Esophagus squamous epithelium (tissue), 5 donors: ENCODE measurements at regions not wholly inside any gene's neighbourhood (a gene's known extent, or its start where the extent isn't known, plus 50 kb on each side); places are given as distances from the start of the nearest gene placed in this dataset.

Experiments used
- DNase-seq: peaks from one replicate; lab custom pipeline; 2025; lab: John Stamatoyannopoulos, UW
- H3K27ac ChIP-seq, 4 donors: fragments of 200-600 bp; sonication (generic); one replicate each; pipeline ENCODE4 v1.5.1; 2016 to 2019; ENCODE audit warnings: mild to moderate bottlenecking in 1 of 4
- H3K27me3 ChIP-seq, 4 donors: fragments of 200-600 bp; sonication (generic); 1 replicate in 3 of 4; 2 replicates in 1 of 4; pipeline versions ENCODE4 v1.5.1 to v1.6.0; 2017 to 2021; ENCODE audit warnings: antibody characterized with exemption in 1 of 4
- H3K36me3 ChIP-seq, 3 donors: fragments of 200-600 bp; sonication (generic); one replicate each; pipeline ENCODE4 v1.5.1; 2016 to 2019
- H3K4me1 ChIP-seq, 3 donors: fragments of 200-600 bp; sonication (generic); one replicate each; pipeline ENCODE4 v1.5.1; 2017 to 2019
- H3K4me3 ChIP-seq, 4 donors: fragments of 200-600 bp; sonication (generic); 1 replicate in 3 of 4; 2 replicates in 1 of 4; pipeline ENCODE4 v1.5.1; 2016 to 2019; ENCODE audit warnings: mild to moderate bottlenecking in 2 of 4, moderate library complexity in 1 of 4
- H3K9me3 ChIP-seq, 3 donors: fragments of 200-600 bp; sonication (generic); one replicate each; pipeline ENCODE4 v1.5.1; 2016 to 2019
- POLR2A ChIP-seq, 4 donors: fragments of 450-650 bp; IDR thresholded peaks; one replicate each; pipeline ENCODE4 v1.6.1; 2017; ENCODE audit warnings: antibody characterized with exemption in 4 of 4, mild to moderate bottlenecking in 4 of 4, moderate library complexity in 3 of 4
- WGBS, 2 donors: methylation state at CpG; one replicate each; pipeline ENCODE4 v1.1.5; 2018; 5-methylcytosine and 5-hydroxymethylcytosine counted together
- intact Hi-C: fragments of 100-400 bp; cut with DNase I; formaldehyde crosslinking; loops from one replicate; pipeline ENCODE4 v1.15.0; 2022
- TF ChIP-seq, protein P1 (sequence below), 6 experiments: fragments of 450-650 bp in 4 of 6; fragments of 200-600 bp in 2 of 6; sonication (generic) in 2 of 6; IDR thresholded peaks; one replicate each; pipeline ENCODE4 v1.5.1; 2016 to 2019; ENCODE audit warnings: antibody characterized with exemption in 6 of 6, mild to moderate bottlenecking in 4 of 6, moderate library complexity in 4 of 6
- donor health status: DM: yes; HTN: yes; CAD: no.

DNA sequence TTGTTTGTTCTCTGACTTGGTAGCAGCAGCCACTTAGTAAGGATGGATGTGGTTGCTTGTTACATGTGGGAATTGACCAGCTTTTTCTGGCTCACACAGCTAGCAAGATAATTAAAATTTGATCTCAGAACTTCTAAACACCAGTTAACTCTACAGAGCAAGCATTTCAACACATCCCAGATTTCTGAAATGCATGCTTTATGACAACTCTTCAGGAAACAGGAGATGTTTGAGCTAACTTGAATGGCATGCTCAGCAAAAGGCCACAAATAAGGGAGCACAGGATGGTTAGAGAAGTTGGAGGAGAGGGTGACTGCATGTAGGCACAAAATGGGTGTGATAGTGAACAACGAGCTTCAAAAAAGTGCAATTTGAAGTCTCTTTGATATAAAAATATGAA is 167.1 kb upstream of the SPRY2 start:
- Histone ChIP-seq H3K9me3 (peaks cover 0 to 9% (median 9%) of the 10 kb centered on the region in 3 donors), H3K27me3 (peaks cover 0 to 73% (median 0%) of the 10 kb centered on the region in 4 donors), H3K27ac (no peak overlapping the region), H3K4me3 (no peak overlapping the region), H3K4me1 (peaks cover 0 to 11% (median 0%) of the 10 kb centered on the region in 3 donors), H3K36me3 (no peaks in the 10 kb centered on the region)
- WGBS, 2 donors, result 68 to 84% methylated on average over 1 of the region's 1 CpG
- intact Hi-C loops, result no loop called here
- no peak for TF ChIP-seq POLR2A (IDR thresholded peaks at IDR 0.05)
- TF ChIP-seq, protein P1, sequence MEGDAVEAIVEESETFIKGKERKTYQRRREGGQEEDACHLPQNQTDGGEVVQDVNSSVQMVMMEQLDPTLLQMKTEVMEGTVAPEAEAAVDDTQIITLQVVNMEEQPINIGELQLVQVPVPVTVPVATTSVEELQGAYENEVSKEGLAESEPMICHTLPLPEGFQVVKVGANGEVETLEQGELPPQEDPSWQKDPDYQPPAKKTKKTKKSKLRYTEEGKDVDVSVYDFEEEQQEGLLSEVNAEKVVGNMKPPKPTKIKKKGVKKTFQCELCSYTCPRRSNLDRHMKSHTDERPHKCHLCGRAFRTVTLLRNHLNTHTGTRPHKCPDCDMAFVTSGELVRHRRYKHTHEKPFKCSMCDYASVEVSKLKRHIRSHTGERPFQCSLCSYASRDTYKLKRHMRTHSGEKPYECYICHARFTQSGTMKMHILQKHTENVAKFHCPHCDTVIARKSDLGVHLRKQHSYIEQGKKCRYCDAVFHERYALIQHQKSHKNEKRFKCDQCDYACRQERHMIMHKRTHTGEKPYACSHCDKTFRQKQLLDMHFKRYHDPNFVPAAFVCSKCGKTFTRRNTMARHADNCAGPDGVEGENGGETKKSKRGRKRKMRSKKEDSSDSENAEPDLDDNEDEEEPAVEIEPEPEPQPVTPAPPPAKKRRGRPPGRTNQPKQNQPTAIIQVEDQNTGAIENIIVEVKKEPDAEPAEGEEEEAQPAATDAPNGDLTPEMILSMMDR (IDR thresholded peaks at IDR 0.05), result no peak
- no peak for DNase-seq

DNA sequence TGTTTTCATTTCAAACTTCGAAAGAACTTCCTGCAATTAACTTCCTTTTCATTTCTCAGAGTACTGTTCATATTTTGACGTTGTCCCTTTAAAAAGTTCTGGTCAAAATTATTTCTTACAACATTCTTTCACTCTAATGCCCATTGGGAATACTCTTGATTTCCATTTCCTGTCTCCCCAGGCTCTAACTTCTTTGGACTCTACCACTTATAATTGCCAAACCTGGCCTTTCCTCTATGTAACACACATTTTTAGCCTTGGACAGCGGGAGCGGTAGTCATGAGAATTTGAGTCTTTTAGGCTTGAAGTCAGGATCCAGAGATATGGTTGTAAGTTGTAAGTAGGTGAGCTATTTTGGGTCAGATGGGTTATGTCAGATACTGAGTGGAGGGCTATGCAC is 163.5 kb upstream of the SPRY2 start:
- no peaks in the 10 kb centered on the region for H3K4me1 ChIP-seq
- intact Hi-C loops, result no loop called here
- 63 to 65% methylated on average over 4 of the region's 4 CpGs for WGBS, 2 donors
- peaks cover 0 to 47% (median 0%) of the 10 kb centered on the region in 4 donors for H3K27me3 ChIP-seq
- peaks cover 0 to 9% (median 9%) of the 10 kb centered on the region in 3 donors for H3K9me3 ChIP-seq
- H3K36me3 ChIP-seq, result no peaks in the 10 kb centered on the region
- no peak overlapping the region for H3K27ac ChIP-seq
- no peak overlapping the region for H3K4me3 ChIP-seq
- TF ChIP-seq, protein P1 (IDR thresholded peaks at IDR 0.05), result no peak
- no peak for TF ChIP-seq POLR2A (IDR thresholded peaks at IDR 0.05)
- DNase-seq, result no peak

- no peak for DNase-seq
- H3K36me3 ChIP-seq, result no peaks in the 10 kb centered on the region
- H3K4me3 ChIP-seq, result no peak overlapping the region
- peaks cover 0 to 9% (median 9%) of the 10 kb centered on the region in 3 donors for H3K9me3 ChIP-seq
- no peak overlapping the region for H3K27ac ChIP-seq
- TF ChIP-seq, protein P1 (IDR thresholded peaks at IDR 0.05), result no peak
- no peak for TF ChIP-seq POLR2A (IDR thresholded peaks at IDR 0.05)
- intact Hi-C loops, result no loop called here
- peaks cover 0 to 34% (median 0%) of the 10 kb centered on the region in 4 donors for H3K27me3 ChIP-seq
- H3K4me1 ChIP-seq, result no peaks in the 10 kb centered on the region
Measured at GRCh38 chr13:80502359-80502758, 161.4 kb upstream of the SPRY2 start.

- no peak for DNase-seq
Measured at GRCh38 chr13:80501556-80501955, 160.6 kb upstream of the SPRY2 start.

GRCh38 chr13:80499536-80500290 is 158.8 kb upstream of the SPRY2 start:
- peaks cover 0 to 16% (median 0%) of the 10 kb centered on the region in 4 donors for H3K27me3 ChIP-seq
- intact Hi-C loops, result no loop called here
- no peak overlapping the region for H3K27ac ChIP-seq
- no peaks in the 10 kb centered on the region for H3K36me3 ChIP-seq
- no peak overlapping the region for H3K4me3 ChIP-seq
- no peak for DNase-seq
- TF ChIP-seq, protein P1 (IDR thresholded peaks at IDR 0.05), result no peak
- TF ChIP-seq POLR2A (IDR thresholded peaks at IDR 0.05), result no peak
- WGBS, 2 donors, result 71 to 82% methylated on average over 4 of the region's 4 CpGs
- no peaks in the 10 kb centered on the region for H3K9me3 ChIP-seq
- no peaks in the 10 kb centered on the region for H3K4me1 ChIP-seq

More at GRCh38 chr13:80501556-80501955, 160.6 kb upstream of the SPRY2 start:
- H3K36me3 ChIP-seq, result no peaks in the 10 kb centered on the region
- 82 to 87% methylated on average over 3 of the region's 3 CpGs for WGBS, 2 donors
- intact Hi-C loops, result no loop called here
- TF ChIP-seq, protein P1 (IDR thresholded peaks at IDR 0.05), result no peak
- TF ChIP-seq POLR2A (IDR thresholded peaks at IDR 0.05), result no peak
- no peaks in the 10 kb centered on the region for H3K4me1 ChIP-seq
- peaks cover 0 to 9% (median 9%) of the 10 kb centered on the region in 3 donors for H3K9me3 ChIP-seq
- peaks cover 0 to 27% (median 0%) of the 10 kb centered on the region in 4 donors for H3K27me3 ChIP-seq
- H3K27ac ChIP-seq, result no peak overlapping the region
- no peak overlapping the region for H3K4me3 ChIP-seq
